Trophoblast cell (in vitro differentiated cells and primary cell): ENCODE measurements at regions not wholly inside any gene's neighbourhood (a gene's known extent, or its start where the extent isn't known, plus 50 kb on each side); places are given as distances from the start of the nearest gene placed in this dataset.

Source experiments
- DNase-seq, 2 donors: peaks; one replicate each; pipeline ENCODE4 v3.0.0-alpha.2; 2016
- H2AFZ ChIP-seq: 2 replicates; pipeline ENCODE4 v1.6.1; 2013; ENCODE audit warnings: low read length, moderate library complexity, mild to moderate bottlenecking; ENCODE audit not compliant: insufficient read depth, poor library complexity
- H2AK5ac ChIP-seq: 2 replicates; pipeline ENCODE4 v1.6.1; 2013; ENCODE audit warnings: mild to moderate bottlenecking, low read length
- H2BK120ac ChIP-seq: 2 replicates; pipeline ENCODE4 v1.6.1; 2013; ENCODE audit warnings: low read length, mild to moderate bottlenecking, moderate library complexity; ENCODE audit not compliant: insufficient read depth, poor library complexity
- H2BK12ac ChIP-seq: 2 replicates; pipeline ENCODE4 v1.6.1; 2013; ENCODE audit warnings: mild to moderate bottlenecking, low read length, moderate library complexity
- H2BK5ac ChIP-seq: 2 replicates; pipeline ENCODE4 v1.6.1; 2013; ENCODE audit warnings: low read length, low read depth, moderate library complexity, mild to moderate bottlenecking; ENCODE audit not compliant: poor library complexity
- H3K14ac ChIP-seq: 2 replicates; pipeline ENCODE4 v1.6.1; 2013; ENCODE audit warnings: mild to moderate bottlenecking, low read length
- H3K18ac ChIP-seq: 2 replicates; pipeline ENCODE4 v1.6.1; 2013; ENCODE audit warnings: mild to moderate bottlenecking, low read length
- H3K23ac ChIP-seq: 2 replicates; pipeline ENCODE4 v1.6.1; 2013; ENCODE audit warnings: low read length
- H3K27ac ChIP-seq: 2 replicates; pipeline ENCODE4 v1.5.1; 2013; ENCODE audit warnings: low read depth, mild to moderate bottlenecking, inconsistent platforms, low read length, moderate library complexity
- H3K27me3 ChIP-seq: 2 replicates; pipeline ENCODE4 v1.6.1; 2013; ENCODE audit warnings: inconsistent platforms, mild to moderate bottlenecking, low read length, moderate library complexity; ENCODE audit not compliant: insufficient read depth
- H3K36me3 ChIP-seq, 2 experiments: 1 replicate in 1 of 2; 2 replicates in 1 of 2; pipeline ENCODE4 v1.6.1; 2013; ENCODE audit warnings: low read length in 2 of 2, mild to moderate bottlenecking in 2 of 2, moderate library complexity in 1 of 2; ENCODE audit not compliant: insufficient read depth in 2 of 2, control insufficient read depth in 1 of 2
- H3K4ac ChIP-seq: 2 replicates; pipeline ENCODE4 v1.6.1; 2013; ENCODE audit warnings: low read depth, mild to moderate bottlenecking, low read length, moderate library complexity
- H3K4me1 ChIP-seq, 2 experiments: 1 replicate in 1 of 2; 2 replicates in 1 of 2; pipeline ENCODE4 v1.6.1; 2013; ENCODE audit warnings: low read length in 2 of 2, mild to moderate bottlenecking in 2 of 2, moderate library complexity in 1 of 2; ENCODE audit not compliant: insufficient read depth in 2 of 2, control insufficient read depth in 1 of 2
- H3K4me2 ChIP-seq: 2 replicates; pipeline ENCODE4 v1.6.1; 2013; ENCODE audit warnings: inconsistent platforms, mild to moderate bottlenecking, low read length, moderate library complexity
- H3K4me3 ChIP-seq: 2 replicates; pipeline ENCODE4 v1.5.1; 2013; ENCODE audit warnings: mild to moderate bottlenecking, low read depth, low read length, inconsistent platforms
- H3K79me1 ChIP-seq: one replicate; pipeline ENCODE4 v1.6.1; 2013; ENCODE audit warnings: low read length
- H3K79me2 ChIP-seq: 2 replicates; pipeline ENCODE4 v1.6.1; 2013; ENCODE audit warnings: low read length, mild to moderate bottlenecking; ENCODE audit not compliant: control insufficient read depth, insufficient read depth, poor library complexity
- H3K9ac ChIP-seq: 2 replicates; pipeline ENCODE4 v1.6.1; 2013; ENCODE audit warnings: mild to moderate bottlenecking, low read length
- H3K9me3 ChIP-seq: 2 replicates; pipeline ENCODE4 v1.6.1; 2013; ENCODE audit warnings: low read depth, mild to moderate bottlenecking, control low read depth, inconsistent platforms, low read length; ENCODE audit not compliant: insufficient read depth
- H4K12ac ChIP-seq: 2 replicates; pipeline ENCODE4 v1.6.1; 2013; ENCODE audit warnings: low read depth, mild to moderate bottlenecking, low read length, moderate library complexity
- H4K8ac ChIP-seq: 2 replicates; pipeline ENCODE4 v1.6.1; 2013; ENCODE audit warnings: low read depth, mild to moderate bottlenecking, low read length, moderate library complexity
- H4K91ac ChIP-seq: one replicate; pipeline ENCODE4 v1.6.1; 2013; ENCODE audit warnings: low read depth, mild to moderate bottlenecking, low read length, moderate library complexity
- WGBS: extraction: QIAGEN DNeasy Blood & Tissue Kit; methylation state at CpG from one replicate; pipeline ENCODE4 v1.1.7; 2013; ENCODE audit warnings: missing lambda C conversion rate; ENCODE audit not compliant: insufficient read length, insufficient coverage; ENCODE audit errors: extremely low coverage; 5-methylcytosine and 5-hydroxymethylcytosine counted together

DNA sequence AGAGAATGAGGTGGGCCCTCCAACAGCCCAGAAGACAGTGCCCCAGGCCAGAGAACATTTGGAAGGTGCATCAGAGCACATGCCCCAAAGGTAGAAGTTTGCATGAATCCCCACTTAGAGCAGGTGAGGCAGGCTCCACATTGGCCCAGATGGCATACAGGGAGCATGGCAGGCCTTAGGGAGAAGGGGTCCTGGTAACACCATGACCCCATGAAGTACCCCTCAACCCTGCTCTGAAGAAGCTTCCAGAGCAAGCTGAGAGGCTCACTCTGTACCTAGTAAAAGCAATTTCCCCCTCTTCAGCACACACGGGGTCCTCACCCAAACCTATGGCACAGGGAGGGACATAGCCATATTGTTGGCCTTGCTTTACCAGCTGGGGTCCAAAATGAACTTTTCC is 162.6 kb downstream of the BUB3 start:
- Histone ChIP-seq H3K14ac (no peak overlapping the region), H2BK5ac (no peak overlapping the region), H2AK5ac (no peak overlapping the region), H3K9ac (no peak overlapping the region), H4K91ac (no peak overlapping the region), H2AFZ (no peak overlapping the region), H2BK120ac (no peak overlapping the region), H3K27me3 (no peaks in the 10 kb centered on the region), H3K79me2 (no peaks in the 10 kb centered on the region), H3K4ac (no peak overlapping the region), H3K9me3 (no peaks in the 10 kb centered on the region), H3K18ac (no peak overlapping the region), H3K36me3 (no peaks in the 10 kb centered on the region), H3K27ac (no peak overlapping the region), H4K12ac (no peak overlapping the region), H4K8ac (no peak overlapping the region), H3K4me1 (no peaks in the 10 kb centered on the region), H3K23ac (no peak overlapping the region), H3K79me1 (no peaks in the 10 kb centered on the region), H2BK12ac (no peak overlapping the region), H3K4me3 (no peak overlapping the region), H3K4me2 (no peak overlapping the region)
- WGBS: no CpG with 5 or more reads among the region's 1 CpG
- no peak for DNase-seq

DNA sequence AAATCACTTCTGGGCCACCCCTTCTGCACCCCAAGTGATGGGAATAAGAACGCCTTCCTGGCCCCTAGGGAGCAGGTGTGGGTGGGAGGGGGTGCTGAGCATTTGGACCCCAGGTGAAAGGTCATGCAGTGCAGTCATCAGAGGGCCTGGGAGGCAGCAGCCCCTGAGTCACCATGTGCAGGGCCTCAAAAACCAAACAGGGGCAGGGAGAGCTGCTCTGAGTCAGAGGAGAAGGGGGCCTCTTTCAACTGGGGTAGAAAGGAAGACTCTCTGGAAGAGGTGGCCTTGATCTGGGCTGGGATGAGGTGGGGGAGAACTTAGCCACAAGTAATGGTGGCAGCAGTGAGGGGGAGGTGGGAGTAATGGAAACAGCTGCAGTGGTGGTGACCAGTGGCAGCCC is 164.3 kb downstream of the BUB3 start:
- Histone ChIP-seq H3K36me3 (no peaks in the 10 kb centered on the region), H3K9ac (no peak overlapping the region), H3K14ac (no peak overlapping the region), H3K4ac (no peak overlapping the region), H2BK12ac (no peak overlapping the region), H3K23ac (no peak overlapping the region), H2AFZ (no peak overlapping the region), H4K12ac (no peak overlapping the region), H2BK120ac (no peak overlapping the region), H2BK5ac (no peak overlapping the region), H3K9me3 (no peaks in the 10 kb centered on the region), H3K79me2 (no peaks in the 10 kb centered on the region), H3K4me2 (no peak overlapping the region), H3K27me3 (no peaks in the 10 kb centered on the region), H2AK5ac (no peak overlapping the region), H3K27ac (no peak overlapping the region), H4K8ac (no peak overlapping the region), H3K18ac (no peak overlapping the region), H3K4me1 (no peaks in the 10 kb centered on the region), H4K91ac (no peak overlapping the region), H3K4me3 (no peak overlapping the region), H3K79me1 (no peaks in the 10 kb centered on the region)
- DNase-seq: no peak
- WGBS: no CpG with 5 or more reads among the region's 1 CpG

DNA sequence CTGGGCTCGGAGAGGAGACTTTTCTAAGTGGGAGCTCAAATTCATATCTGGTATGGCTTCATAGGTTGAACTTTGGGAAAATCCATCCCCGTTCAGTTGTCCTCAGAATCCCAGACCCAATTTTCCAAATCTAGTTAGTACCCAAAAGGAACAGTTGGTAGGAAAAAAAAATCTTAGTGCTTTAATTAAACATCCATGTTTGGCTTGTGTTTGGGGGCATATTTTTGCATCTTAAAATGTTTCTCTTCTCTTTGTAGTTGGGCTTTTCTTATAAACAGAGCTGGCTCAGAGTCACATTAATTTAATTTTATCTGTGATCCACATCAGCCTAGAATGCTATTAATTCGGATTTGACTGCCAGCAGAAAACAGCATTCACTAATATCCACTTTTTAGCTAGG is 165.9 kb downstream of the BUB3 start:
- Histone ChIP-seq H3K9ac (no peak overlapping the region), H3K23ac (no peak overlapping the region), H3K18ac (no peak overlapping the region), H3K79me2 (no peaks in the 10 kb centered on the region), H2BK5ac (no peak overlapping the region), H3K27ac (no peak overlapping the region), H3K4me1 (no peaks in the 10 kb centered on the region), H4K8ac (no peak overlapping the region), H2BK120ac (no peak overlapping the region), H2AFZ (no peak overlapping the region), H3K4me3 (no peak overlapping the region), H3K4me2 (no peak overlapping the region), H3K27me3 (no peaks in the 10 kb centered on the region), H2AK5ac (no peak overlapping the region), H3K14ac (no peak overlapping the region), H3K79me1 (no peaks in the 10 kb centered on the region), H3K9me3 (no peaks in the 10 kb centered on the region), H3K4ac (no peak overlapping the region), H4K12ac (no peak overlapping the region), H3K36me3 (no peaks in the 10 kb centered on the region), H2BK12ac (no peak overlapping the region), H4K91ac (no peak overlapping the region)
- no peak for DNase-seq
- no CpG with 5 or more reads among the region's 3 CpGs for WGBS

DNA sequence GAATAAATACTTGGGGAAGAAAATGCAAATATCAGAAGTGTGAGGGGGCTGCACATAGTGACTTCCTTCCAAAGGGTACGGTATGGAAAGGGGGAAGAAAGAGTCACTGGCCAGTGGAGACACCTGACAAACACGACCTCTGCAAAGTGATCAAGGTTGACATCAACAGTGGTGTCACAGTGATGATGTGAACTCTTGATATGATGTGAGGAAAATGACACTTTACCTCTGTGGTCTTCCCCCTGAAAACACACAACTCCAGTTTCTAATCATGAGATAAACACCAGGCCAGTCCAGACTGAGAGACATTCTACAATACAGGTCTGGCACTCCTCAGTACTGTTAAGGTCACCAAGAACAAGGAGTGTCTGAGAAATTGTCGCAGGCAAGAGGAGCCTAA is 169.7 kb downstream of the BUB3 start:
- no peak overlapping the region for H2BK120ac ChIP-seq
- WGBS: no CpG with 5 or more reads among the region's 3 CpGs
- H3K27ac ChIP-seq: no peak overlapping the region

More for the DNA sequence above, 169.7 kb downstream of the BUB3 start:
- Histone ChIP-seq H3K4me1 (no peaks in the 10 kb centered on the region), H3K36me3 (no peaks in the 10 kb centered on the region), H3K14ac (no peak overlapping the region), H2BK12ac (no peak overlapping the region), H3K79me1 (no peaks in the 10 kb centered on the region), H3K79me2 (no peaks in the 10 kb centered on the region), H3K9me3 (peaks cover 2% of the 10 kb centered on the region), H3K4me3 (no peak overlapping the region), H4K12ac (no peak overlapping the region), H3K4ac (no peak overlapping the region), H3K27me3 (no peaks in the 10 kb centered on the region), H2AK5ac (no peak overlapping the region), H3K4me2 (no peak overlapping the region), H3K18ac (no peak overlapping the region), H2BK5ac (no peak overlapping the region), H3K23ac (no peak overlapping the region), H4K8ac (no peak overlapping the region), H2AFZ (no peak overlapping the region), H4K91ac (no peak overlapping the region), H3K9ac (no peak overlapping the region)
- no peak for DNase-seq
